ENCODE measurements at regions not wholly inside any gene's neighbourhood (a gene's known extent, or its start where the extent isn't known, plus 50 kb on each side); places are given as distances from the start of the nearest gene placed in this dataset.

GRCh38 chr13:54658771-54659170, 1630.2 kb downstream of the OLFM4 start:
- TF ChIP-seq, protein P1, sequence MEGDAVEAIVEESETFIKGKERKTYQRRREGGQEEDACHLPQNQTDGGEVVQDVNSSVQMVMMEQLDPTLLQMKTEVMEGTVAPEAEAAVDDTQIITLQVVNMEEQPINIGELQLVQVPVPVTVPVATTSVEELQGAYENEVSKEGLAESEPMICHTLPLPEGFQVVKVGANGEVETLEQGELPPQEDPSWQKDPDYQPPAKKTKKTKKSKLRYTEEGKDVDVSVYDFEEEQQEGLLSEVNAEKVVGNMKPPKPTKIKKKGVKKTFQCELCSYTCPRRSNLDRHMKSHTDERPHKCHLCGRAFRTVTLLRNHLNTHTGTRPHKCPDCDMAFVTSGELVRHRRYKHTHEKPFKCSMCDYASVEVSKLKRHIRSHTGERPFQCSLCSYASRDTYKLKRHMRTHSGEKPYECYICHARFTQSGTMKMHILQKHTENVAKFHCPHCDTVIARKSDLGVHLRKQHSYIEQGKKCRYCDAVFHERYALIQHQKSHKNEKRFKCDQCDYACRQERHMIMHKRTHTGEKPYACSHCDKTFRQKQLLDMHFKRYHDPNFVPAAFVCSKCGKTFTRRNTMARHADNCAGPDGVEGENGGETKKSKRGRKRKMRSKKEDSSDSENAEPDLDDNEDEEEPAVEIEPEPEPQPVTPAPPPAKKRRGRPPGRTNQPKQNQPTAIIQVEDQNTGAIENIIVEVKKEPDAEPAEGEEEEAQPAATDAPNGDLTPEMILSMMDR (IDR thresholded peaks at IDR 0.05), result no peak
- H3K4me3 ChIP-seq, result no peak overlapping the region
- no peak overlapping the region for H3K27ac ChIP-seq
- H3K9me3 ChIP-seq, result no peaks in the 10 kb centered on the region
- H3K4me1 ChIP-seq, result no peaks in the 10 kb centered on the region
- intact Hi-C loops (cut with DNase I), result no loop called here
- no peaks in the 10 kb centered on the region for H3K36me3 ChIP-seq
- DNase-seq (no peak), ATAC-seq (peak; percentile 38)
- H3K27me3 ChIP-seq, result no peaks in the 10 kb centered on the region

DNA sequence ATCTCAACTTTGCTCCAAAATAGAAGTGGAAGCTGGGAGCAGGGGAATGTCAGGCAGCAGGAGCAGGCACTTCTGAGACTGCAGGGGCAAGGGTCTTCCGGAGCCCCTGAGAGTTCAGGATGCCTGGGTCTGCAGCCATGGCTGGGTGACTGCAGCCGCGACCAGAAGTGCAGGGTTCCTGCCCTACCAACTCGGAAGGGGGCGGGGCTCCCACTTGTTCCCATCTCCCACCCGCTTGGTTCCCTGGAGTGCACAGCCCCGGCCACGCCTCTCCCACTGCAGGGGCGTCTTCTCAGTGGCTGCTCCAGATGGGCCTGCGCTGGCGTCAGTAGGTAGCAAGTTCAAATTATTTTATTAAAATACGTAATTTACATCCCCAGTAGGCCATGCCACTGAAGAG, 1631.7 kb downstream of the OLFM4 start:
- Histone ChIP-seq H3K27me3 (no peaks in the 10 kb centered on the region), H3K9me3 (no peaks in the 10 kb centered on the region), H3K27ac (no peak overlapping the region), H3K36me3 (no peaks in the 10 kb centered on the region), H3K4me3 (no peak overlapping the region), H3K4me1 (no peaks in the 10 kb centered on the region)
- ATAC-seq (peak; percentile 26), DNase-seq (no peak)
- intact Hi-C loops (cut with DNase I), result no loop called here
- TF ChIP-seq, protein P1 (IDR thresholded peaks at IDR 0.05), result no peak

DNA sequence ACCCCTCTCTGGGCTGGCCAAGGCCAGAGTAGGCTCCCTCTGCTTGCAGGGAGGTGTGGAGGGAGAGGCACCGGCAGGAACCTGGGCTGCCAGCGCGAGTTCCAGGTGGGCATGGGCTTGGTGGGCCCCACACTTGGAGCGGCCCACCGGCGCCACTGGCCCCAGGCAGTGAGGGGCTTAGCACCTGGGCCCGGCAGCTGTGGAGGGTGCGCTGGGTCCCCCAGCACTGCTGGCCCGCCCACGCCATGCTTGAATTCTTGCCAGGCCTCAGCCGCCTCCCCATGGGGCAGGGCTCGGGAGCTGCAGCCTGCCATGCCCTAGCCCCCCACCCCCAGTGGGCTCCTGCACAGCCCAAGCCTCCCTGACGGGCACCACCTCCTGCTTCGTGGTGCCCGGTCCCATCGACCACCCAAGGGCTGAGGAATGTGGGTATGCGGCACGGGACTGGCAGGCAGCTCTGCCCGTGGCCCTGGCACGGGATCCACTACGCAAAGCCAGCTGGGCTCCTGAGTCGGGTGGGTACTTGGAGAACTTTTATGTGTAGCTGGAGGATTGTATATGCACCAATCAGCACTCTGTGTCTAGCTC, 1648.0 kb downstream of the OLFM4 start:
- Histone ChIP-seq H3K4me3 (no peak overlapping the region), H3K4me1 (no peaks in the 10 kb centered on the region), H3K9me3 (no peaks in the 10 kb centered on the region), H3K27me3 (no peaks in the 10 kb centered on the region), H3K27ac (no peak overlapping the region), H3K36me3 (no peaks in the 10 kb centered on the region)
- TF ChIP-seq, protein P1 (IDR thresholded peaks at IDR 0.05), result no peak
- intact Hi-C loops (cut with DNase I), result no loop called here
- DNase-seq (no peak), ATAC-seq (no peak)

DNA sequence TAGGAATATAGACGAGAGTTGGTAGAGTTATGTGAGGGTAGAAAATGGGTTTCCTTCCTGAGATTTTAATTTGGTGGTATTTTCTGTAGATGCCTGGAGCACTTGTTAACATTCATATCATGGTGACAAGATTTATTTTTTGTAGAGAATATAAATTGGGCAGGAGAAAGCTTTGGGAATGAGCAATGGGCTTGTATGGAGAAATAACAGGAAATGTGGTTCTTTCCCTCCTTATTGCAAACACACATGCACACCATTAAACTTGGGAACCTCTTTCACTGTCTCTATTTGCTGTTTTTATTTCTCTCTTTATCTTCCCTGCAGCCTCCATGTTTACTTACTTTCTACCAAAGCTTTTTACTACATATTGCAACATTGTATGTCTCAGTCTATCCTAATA, 1653.6 kb downstream of the OLFM4 start:
- H3K36me3 ChIP-seq, result no peaks in the 10 kb centered on the region
- DNase-seq (no peak), ATAC-seq (no peak)
- intact Hi-C loops (cut with DNase I), result no loop called here
- H3K9me3 ChIP-seq, result no peaks in the 10 kb centered on the region
- no peak overlapping the region for H3K4me3 ChIP-seq
- no peaks in the 10 kb centered on the region for H3K4me1 ChIP-seq
- no peaks in the 10 kb centered on the region for H3K27me3 ChIP-seq
- TF ChIP-seq, protein P1 (IDR thresholded peaks at IDR 0.05), result no peak
- H3K27ac ChIP-seq, result no peak overlapping the region

- H3K36me3 ChIP-seq, result no peaks in the 10 kb centered on the region
- ATAC-seq, result no peak
- DNase-seq, result no peak
- TF ChIP-seq, protein P1 (IDR thresholded peaks at IDR 0.05), result no peak
- no peaks in the 10 kb centered on the region for H3K27me3 ChIP-seq
- no peak overlapping the region for H3K27ac ChIP-seq
- intact Hi-C loops (cut with DNase I), result no loop called here
- H3K4me1 ChIP-seq, result no peaks in the 10 kb centered on the region
- no peak overlapping the region for H3K4me3 ChIP-seq
- H3K9me3 ChIP-seq, result no peaks in the 10 kb centered on the region
Measured at GRCh38 chr13:54687173-54687572, 1658.6 kb downstream of the OLFM4 start.

GRCh38 chr13:54699831-54700230, 1671.2 kb downstream of the OLFM4 start:
- intact Hi-C loops (cut with DNase I), result no loop called here
- TF ChIP-seq, protein P1 (IDR thresholded peaks at IDR 0.05), result no peak
- Histone ChIP-seq H3K4me1 (no peaks in the 10 kb centered on the region), H3K4me3 (no peak overlapping the region), H3K27me3 (no peaks in the 10 kb centered on the region), H3K9me3 (no peaks in the 10 kb centered on the region), H3K27ac (no peak overlapping the region), H3K36me3 (no peaks in the 10 kb centered on the region)
- ATAC-seq, result peak; percentile 25
- no peak for DNase-seq

Measured in upper lobe of right lung (tissue), 1 donor.